ENCODE measurements at regions not wholly inside any gene's neighbourhood (a gene's known extent, or its start where the extent isn't known, plus 50 kb on each side); places are given as distances from the start of the nearest gene placed in this dataset.

DNA sequence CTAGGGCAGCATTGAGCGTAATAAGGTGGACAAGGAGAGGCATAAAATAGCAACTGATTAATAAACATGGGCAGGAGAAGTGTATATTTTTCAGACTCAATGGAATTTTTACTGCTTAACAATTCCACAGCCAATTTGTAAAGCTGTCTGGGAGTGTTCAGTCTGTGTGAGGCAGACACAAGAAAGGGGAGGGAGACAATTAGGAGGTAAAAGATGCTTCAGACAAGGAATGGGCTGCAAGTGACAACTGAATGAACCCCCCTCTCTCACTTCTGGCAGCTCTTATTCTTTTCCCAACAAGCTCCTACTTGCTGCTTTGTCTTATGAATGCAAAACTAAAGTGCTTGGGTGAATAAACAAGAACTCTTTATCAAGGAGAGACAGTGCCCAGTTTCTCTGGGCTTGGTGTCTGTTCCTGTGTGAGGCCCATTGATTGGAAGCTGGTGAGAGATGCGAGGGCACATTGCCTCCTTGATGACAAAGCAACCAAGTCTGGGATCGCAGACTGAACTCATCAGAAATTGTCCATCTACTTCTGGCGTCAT lies 575.3 kb downstream of the RNF144B start:
- no peak for TF ChIP-seq EZH2phosphoT487 (IDR thresholded peaks at IDR 0.05; ENCODE audit: low read length)
- no peak for TF ChIP-seq EZH2 (optimal IDR thresholded peaks at IDR 0.05; ENCODE audit: low read depth, low read length)
- TF ChIP-seq, protein P1, sequence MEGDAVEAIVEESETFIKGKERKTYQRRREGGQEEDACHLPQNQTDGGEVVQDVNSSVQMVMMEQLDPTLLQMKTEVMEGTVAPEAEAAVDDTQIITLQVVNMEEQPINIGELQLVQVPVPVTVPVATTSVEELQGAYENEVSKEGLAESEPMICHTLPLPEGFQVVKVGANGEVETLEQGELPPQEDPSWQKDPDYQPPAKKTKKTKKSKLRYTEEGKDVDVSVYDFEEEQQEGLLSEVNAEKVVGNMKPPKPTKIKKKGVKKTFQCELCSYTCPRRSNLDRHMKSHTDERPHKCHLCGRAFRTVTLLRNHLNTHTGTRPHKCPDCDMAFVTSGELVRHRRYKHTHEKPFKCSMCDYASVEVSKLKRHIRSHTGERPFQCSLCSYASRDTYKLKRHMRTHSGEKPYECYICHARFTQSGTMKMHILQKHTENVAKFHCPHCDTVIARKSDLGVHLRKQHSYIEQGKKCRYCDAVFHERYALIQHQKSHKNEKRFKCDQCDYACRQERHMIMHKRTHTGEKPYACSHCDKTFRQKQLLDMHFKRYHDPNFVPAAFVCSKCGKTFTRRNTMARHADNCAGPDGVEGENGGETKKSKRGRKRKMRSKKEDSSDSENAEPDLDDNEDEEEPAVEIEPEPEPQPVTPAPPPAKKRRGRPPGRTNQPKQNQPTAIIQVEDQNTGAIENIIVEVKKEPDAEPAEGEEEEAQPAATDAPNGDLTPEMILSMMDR (IDR thresholded peaks at IDR 0.05; ENCODE audit: low read length) = no peak

Data from MM.1S (cell line).